Activated CD8-positive, alpha-beta T cell treated with anti-CD3 and anti-CD28 coated beads for 36 hours (primary cell): ENCODE measurements at regions not wholly inside any gene's neighbourhood (a gene's known extent, or its start where the extent isn't known, plus 50 kb on each side); places are given as distances from the start of the nearest gene placed in this dataset.

Experiments
- ATAC-seq: fragments of 200-7000 bp; cut with Tn5 transposase; one replicate; pipeline ENCODE4 v1.10.0; 2021; ENCODE audit warnings: mild to moderate bottlenecking, moderate library complexity
- CTCF ChIA-PET: fragments of 350-600 bp; sonication (Branson Sonifier 250); formaldehyde crosslinking; loops from one replicate; lab custom pipeline; 2021; ENCODE audit warnings: antibody characterized with exemption; lab: Charles Lee
- POLR2A ChIA-PET: fragments of 350-600 bp; sonication (Branson Sonifier 250); formaldehyde crosslinking; loops from one replicate; lab custom pipeline; 2021; ENCODE audit warnings: antibody characterized with exemption; lab: Charles Lee
- DNase-seq: peaks from one replicate; pipeline ENCODE4 v3.0.0-alpha.2; 2020
- H3K27ac Mint-ChIP-seq: one replicate; pipeline ENCODE4 v1.8.0; 2021; ENCODE audit warnings: mild to moderate bottlenecking, mixed read lengths
- H3K27me3 Mint-ChIP-seq: one replicate; pipeline ENCODE4 v1.8.0; 2021; ENCODE audit warnings: mixed read lengths
- H3K36me3 Mint-ChIP-seq: one replicate; pipeline ENCODE4 v1.8.0; 2021; ENCODE audit warnings: low read depth, mixed read lengths
- H3K4me1 Mint-ChIP-seq: one replicate; pipeline ENCODE4 v1.8.0; 2021; ENCODE audit warnings: low read depth, mixed read lengths
- H3K4me3 Mint-ChIP-seq: one replicate; pipeline ENCODE4 v1.8.0; 2021; ENCODE audit warnings: mild to moderate bottlenecking, moderate library complexity, mixed read lengths
- H3K9me3 Mint-ChIP-seq: one replicate; pipeline ENCODE4 v1.8.0; 2021; ENCODE audit warnings: mixed read lengths
- CTCF ChIP-seq: fragments of 200-600 bp; IDR thresholded peaks from one replicate; pipeline ENCODE4 v1.8.0; 2022; ENCODE audit warnings: antibody characterized with exemption, mild to moderate bottlenecking
- intact Hi-C: fragments of 100-400 bp; cut with micrococcal nuclease; formaldehyde crosslinking; loops from one replicate; pipeline ENCODE4 v1.10.0; 2022

DNA sequence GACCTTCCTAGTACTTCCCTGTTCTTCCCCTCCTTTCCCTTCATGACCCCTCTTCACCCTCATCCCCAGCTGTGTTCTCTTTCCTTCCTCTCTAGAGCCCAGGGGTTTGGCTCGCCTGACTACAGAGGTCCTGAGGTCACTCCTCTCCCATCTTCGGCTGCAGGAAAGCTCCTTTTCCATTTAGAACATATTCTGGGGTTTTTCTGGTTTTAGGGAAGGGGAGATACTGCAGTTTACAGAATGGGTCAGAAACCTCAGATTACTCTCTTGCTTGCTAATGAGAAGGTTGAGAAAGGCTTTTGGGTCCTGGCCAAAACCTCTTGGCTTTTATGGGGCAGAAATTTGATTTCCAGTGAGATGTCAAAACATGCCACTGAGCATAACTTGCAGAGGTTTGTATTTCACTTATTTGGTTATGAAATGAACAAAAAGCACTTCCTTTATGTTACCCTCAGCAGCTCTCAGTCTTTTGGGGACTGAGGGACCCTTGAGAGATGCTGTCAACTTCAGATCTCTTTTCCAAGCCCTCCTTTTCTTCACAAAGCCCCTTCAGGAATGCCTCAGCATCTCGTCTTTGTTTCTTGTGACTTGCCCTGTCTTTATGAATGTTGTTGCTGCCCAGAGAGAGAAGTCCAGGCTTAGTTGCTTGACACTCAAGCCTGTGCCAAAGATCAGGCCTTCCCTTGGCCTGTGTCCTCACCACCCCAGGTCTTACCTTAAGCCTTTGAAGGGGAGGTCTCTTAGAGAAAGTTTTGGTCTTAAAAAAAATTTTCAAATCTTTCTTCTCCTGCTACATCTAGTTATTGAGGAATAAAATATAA lies 121.7 kb upstream of the TPM1 start:
- peaks cover 7% of the 10 kb centered on the region for H3K27me3 Mint-ChIP-seq
- ChIA-PET POLR2A (no interaction called here), CTCF (no interaction called here)
- H3K4me1 Mint-ChIP-seq = no peaks in the 10 kb centered on the region
- TF ChIP-seq CTCF = no peak
- H3K27ac Mint-ChIP-seq = no peak overlapping the region
- intact Hi-C loops = no loop called here
- H3K36me3 Mint-ChIP-seq = no peaks in the 10 kb centered on the region
- DNase-seq = no peak
- no peak overlapping the region for H3K4me3 Mint-ChIP-seq
- no peak for ATAC-seq
- no peaks in the 10 kb centered on the region for H3K9me3 Mint-ChIP-seq

- DNase-seq (no peak), ATAC-seq (no peak)
- TF ChIP-seq CTCF = no peak
- Mint-ChIP-seq H3K9me3 (no peaks in the 10 kb centered on the region), H3K27ac (no peak overlapping the region), H3K4me1 (no peaks in the 10 kb centered on the region), H3K36me3 (no peaks in the 10 kb centered on the region), H3K4me3 (no peak overlapping the region), H3K27me3 (peaks cover 11% of the 10 kb centered on the region)
- CTCF ChIA-PET = no interaction called here
- intact Hi-C loops = no loop called here
- POLR2A ChIA-PET = no interaction called here
Observed at GRCh38 chr15:62922514-62922913, 120.0 kb upstream of the TPM1 start.

- no peak for ATAC-seq
- H3K9me3 Mint-ChIP-seq = no peaks in the 10 kb centered on the region
Observed at GRCh38 chr15:62925875-62926274, 116.7 kb upstream of the TPM1 start.

GRCh38 chr15:62927196-62927595 lies 115.4 kb upstream of the TPM1 start:
- ChIA-PET CTCF (no interaction called here), POLR2A (no interaction called here)
- no peak for TF ChIP-seq CTCF
- Mint-ChIP-seq H3K9me3 (no peaks in the 10 kb centered on the region), H3K27ac (no peak overlapping the region), H3K4me1 (no peaks in the 10 kb centered on the region), H3K36me3 (no peaks in the 10 kb centered on the region), H3K4me3 (no peak overlapping the region), H3K27me3 (peaks cover 17% of the 10 kb centered on the region)
- DNase-seq (no peak), ATAC-seq (no peak)
- intact Hi-C loops = no loop called here

More at GRCh38 chr15:62925875-62926274, 116.7 kb upstream of the TPM1 start:
- Mint-ChIP-seq H3K36me3 (no peaks in the 10 kb centered on the region), H3K4me1 (no peaks in the 10 kb centered on the region), H3K27me3 (peaks cover 11% of the 10 kb centered on the region), H3K4me3 (no peak overlapping the region), H3K27ac (no peak overlapping the region)
- DNase-seq = no peak
- TF ChIP-seq CTCF = no peak
- ChIA-PET POLR2A (no interaction called here), CTCF (no interaction called here)
- intact Hi-C loops = no loop called here

- CTCF ChIA-PET = no interaction called here
- ATAC-seq (no peak), DNase-seq (no peak)
- no peak overlapping the region for H3K4me3 Mint-ChIP-seq
- intact Hi-C loops = no loop called here
- POLR2A ChIA-PET = no interaction called here
- H3K27ac Mint-ChIP-seq = no peak overlapping the region
- peaks cover 23% of the 10 kb centered on the region for H3K27me3 Mint-ChIP-seq
- no peak for TF ChIP-seq CTCF
- H3K36me3 Mint-ChIP-seq = no peaks in the 10 kb centered on the region
- H3K4me1 Mint-ChIP-seq = no peaks in the 10 kb centered on the region
- no peaks in the 10 kb centered on the region for H3K9me3 Mint-ChIP-seq
Observed at GRCh38 chr15:62927836-62928235, 114.7 kb upstream of the TPM1 start.
